Ascending aorta (tissue), 2 donors: ENCODE measurements at regions not wholly inside any gene's neighbourhood (a gene's known extent, or its start where the extent isn't known, plus 50 kb on each side); places are given as distances from the start of the nearest gene placed in this dataset.
A peak's percentile ranks its signal among the peaks of the same experiment; 100 is the strongest.

Experiments used
- DNase-seq, 2 donors: peaks; one replicate each; pipeline ENCODE4 v3.0.0-alpha.2; 2019; ENCODE audit warnings: low spot score in 2 of 2
- H3K27ac ChIP-seq, 2 donors: fragments of 200-600 bp; sonication (generic); one replicate each; pipeline ENCODE4 v1.5.1; 2016 to 2017; ENCODE audit warnings: mild to moderate bottlenecking in 1 of 2
- H3K27me3 ChIP-seq: fragments of 200-600 bp; sonication (generic); one replicate; pipeline ENCODE4 v1.5.1; 2017
- H3K36me3 ChIP-seq, 2 donors: fragments of 200-600 bp; sonication (generic); one replicate each; pipeline ENCODE4 v1.5.1; 2016
- H3K4me1 ChIP-seq, 2 donors: fragments of 200-600 bp; sonication (generic); one replicate each; pipeline ENCODE4 v1.5.1; 2016 to 2017; ENCODE audit warnings: mild to moderate bottlenecking in 1 of 2
- H3K4me3 ChIP-seq, 2 donors: fragments of 200-600 bp; sonication (generic); one replicate each; pipeline ENCODE4 v1.5.1; 2016 to 2017; ENCODE audit warnings: mild to moderate bottlenecking in 1 of 2
- H3K9me3 ChIP-seq, 2 donors: fragments of 200-600 bp; sonication (generic); one replicate each; pipeline ENCODE4 v1.5.1; 2016
- CTCF ChIP-seq, 3 experiments: fragments of 200-600 bp in 2 of 3; fragments of 450-650 bp in 1 of 3; sonication (generic) in 2 of 3; IDR thresholded peaks; one replicate each; pipeline ENCODE4 v1.5.1; 2016 to 2019; ENCODE audit warnings: antibody characterized with exemption in 3 of 3, mild to moderate bottlenecking in 1 of 3, moderate library complexity in 1 of 3
- intact Hi-C: fragments of 100-400 bp; cut with DNase I; formaldehyde crosslinking; loops from one replicate; pipeline ENCODE4 v1.15.1; 2023

GRCh38 chr22:49057910-49058309 lies 769.8 kb downstream of the BRD1 start:
- Histone ChIP-seq H3K4me1 (no peaks in the 10 kb centered on the region), H3K36me3 (no peaks in the 10 kb centered on the region), H3K4me3 (no peak overlapping the region), H3K27me3 (no peaks in the 10 kb centered on the region), H3K9me3 (no peaks in the 10 kb centered on the region), H3K27ac (no peak overlapping the region)
- DNase-seq: no peak
- TF ChIP-seq CTCF (IDR thresholded peaks at IDR 0.05): no peak
- intact Hi-C loops: no loop called here

GRCh38 chr22:49056301-49056700 lies 771.4 kb downstream of the BRD1 start:
- H3K27me3 ChIP-seq: no peaks in the 10 kb centered on the region
- H3K36me3 ChIP-seq: no peaks in the 10 kb centered on the region
- no peaks in the 10 kb centered on the region for H3K9me3 ChIP-seq
- DNase-seq: no peak
- no peak overlapping the region for H3K27ac ChIP-seq
- intact Hi-C loops: no loop called here
- H3K4me3 ChIP-seq: no peak overlapping the region
- no peak for TF ChIP-seq CTCF (IDR thresholded peaks at IDR 0.05)
- no peaks in the 10 kb centered on the region for H3K4me1 ChIP-seq

GRCh38 chr22:49055406-49055805 lies 772.3 kb downstream of the BRD1 start:
- TF ChIP-seq CTCF (IDR thresholded peaks at IDR 0.05): no peak
- no peak for DNase-seq
- Histone ChIP-seq H3K4me1 (no peaks in the 10 kb centered on the region), H3K36me3 (no peaks in the 10 kb centered on the region), H3K4me3 (no peak overlapping the region), H3K9me3 (no peaks in the 10 kb centered on the region), H3K27me3 (no peaks in the 10 kb centered on the region), H3K27ac (no peak overlapping the region)
- intact Hi-C loops: no loop called here

GRCh38 chr22:49053578-49053977 lies 774.1 kb downstream of the BRD1 start:
- no peaks in the 10 kb centered on the region for H3K4me1 ChIP-seq
- DNase-seq: no peak
- H3K9me3 ChIP-seq: no peaks in the 10 kb centered on the region
- no peak overlapping the region for H3K27ac ChIP-seq
- H3K27me3 ChIP-seq: no peaks in the 10 kb centered on the region
- no peaks in the 10 kb centered on the region for H3K36me3 ChIP-seq
- no peak for TF ChIP-seq CTCF (IDR thresholded peaks at IDR 0.05)
- H3K4me3 ChIP-seq: no peak overlapping the region
- intact Hi-C loops: no loop called here

GRCh38 chr22:49052560-49052959 lies 775.1 kb downstream of the BRD1 start:
- Histone ChIP-seq H3K9me3 (no peaks in the 10 kb centered on the region), H3K36me3 (no peaks in the 10 kb centered on the region), H3K27me3 (no peaks in the 10 kb centered on the region), H3K4me3 (peak overlapping the region; percentile 4 to 55), H3K27ac (no peak overlapping the region), H3K4me1 (no peaks in the 10 kb centered on the region)
- DNase-seq: peak in 1 of 2 donors; percentile 15
- intact Hi-C loops: no loop called here
- no peak for TF ChIP-seq CTCF (IDR thresholded peaks at IDR 0.05)

- H3K27ac ChIP-seq: no peak overlapping the region
- no peaks in the 10 kb centered on the region for H3K36me3 ChIP-seq
- no peaks in the 10 kb centered on the region for H3K4me1 ChIP-seq
- peak overlapping the region; percentile 4 to 55 for H3K4me3 ChIP-seq
- H3K27me3 ChIP-seq: no peaks in the 10 kb centered on the region
- peak in 1 of 2 donors; percentile 57 for DNase-seq
- no peak for TF ChIP-seq CTCF (IDR thresholded peaks at IDR 0.05)
- intact Hi-C loops: no loop called here
- no peaks in the 10 kb centered on the region for H3K9me3 ChIP-seq
These were observed 775.6 kb downstream of the BRD1 start for GRCh38 chr22:49052023-49052538.
